ENCODE measurements at regions not wholly inside any gene's neighbourhood (a gene's known extent, or its start where the extent isn't known, plus 50 kb on each side); places are given as distances from the start of the nearest gene placed in this dataset.

GRCh38 chr2:601806-602455, 75.3 kb downstream of the TMEM18 start:
- Mint-ChIP-seq H3K9me3 (peaks cover 0 to 4% (median 0%) of the 10 kb centered on the region in 8 donors), H3K27ac (no peak overlapping the region), H3K4me1 (peaks cover 0 to 1% (median 0%) of the 10 kb centered on the region in 4 donors), H3K4me3 (no peak overlapping the region), H3K36me3 (no peaks in the 10 kb centered on the region), H3K27me3 (peaks cover 0 to 2% of the 10 kb centered on the region in 2 donors)
- Histone ChIP-seq H3K27ac (ENCODE audit: low read depth, low read length) (no peak overlapping the region), H3K27me3 (ENCODE audit: insufficient read depth, low read length) (no peaks in the 10 kb centered on the region), H3K9me3 (ENCODE audit: control insufficient read depth in 1 of 2, low read length in 2 of 2) (no peaks in the 10 kb centered on the region), H3K4me3 (ENCODE audit: low read length in 2 of 2) (no peak overlapping the region), H3K4me1 (ENCODE audit: insufficient read depth, low read length) (no peaks in the 10 kb centered on the region), H3K36me3 (ENCODE audit: insufficient read depth, low read length) (no peaks in the 10 kb centered on the region)
- DNase-seq, result no peak
- intact Hi-C loops (cut with micrococcal nuclease), result no loop called here
- POLR2A ChIA-PET (ENCODE audit: partially characterized antibody), result no interaction called here
- CTCF ChIA-PET (ENCODE audit: partially characterized antibody), result no interaction called here

- DNase-seq, result no peak
- Mint-ChIP-seq H3K27ac (no peak overlapping the region), H3K4me3 (no peak overlapping the region), H3K27me3 (peaks cover 0 to 2% of the 10 kb centered on the region in 2 donors), H3K4me1 (peaks cover 0 to 1% (median 0%) of the 10 kb centered on the region in 4 donors), H3K36me3 (no peaks in the 10 kb centered on the region), H3K9me3 (peaks cover 0 to 4% (median 0%) of the 10 kb centered on the region in 8 donors)
- no peak overlapping the region for H3K4me3 ChIP-seq (ENCODE audit: low read length in 2 of 2)
- intact Hi-C loops (cut with micrococcal nuclease), result no loop called here
- no peaks in the 10 kb centered on the region for H3K36me3 ChIP-seq (ENCODE audit: insufficient read depth, low read length)
- CTCF ChIA-PET (ENCODE audit: partially characterized antibody), result no interaction called here
- no peaks in the 10 kb centered on the region for H3K27me3 ChIP-seq (ENCODE audit: insufficient read depth, low read length)
- H3K27ac ChIP-seq (ENCODE audit: low read depth, low read length), result no peak overlapping the region
- POLR2A ChIA-PET (ENCODE audit: partially characterized antibody), result no interaction called here
- H3K4me1 ChIP-seq (ENCODE audit: insufficient read depth, low read length), result no peaks in the 10 kb centered on the region
- H3K9me3 ChIP-seq (ENCODE audit: control insufficient read depth in 1 of 2, low read length in 2 of 2), result no peaks in the 10 kb centered on the region
These were observed 75.9 kb downstream of the TMEM18 start for GRCh38 chr2:601387-601698.

- no peaks in the 10 kb centered on the region for H3K4me1 ChIP-seq (ENCODE audit: insufficient read depth, low read length)
- H3K36me3 ChIP-seq (ENCODE audit: insufficient read depth, low read length), result no peaks in the 10 kb centered on the region
- CTCF ChIA-PET (ENCODE audit: partially characterized antibody), result no interaction called here
- intact Hi-C loops (cut with micrococcal nuclease), result no loop called here
- H3K4me1 Mint-ChIP-seq, result peaks cover 0 to 1% (median 0%) of the 10 kb centered on the region in 4 donors
- H3K27me3 Mint-ChIP-seq, result peaks cover 0 to 2% of the 10 kb centered on the region in 2 donors
- no peak overlapping the region for H3K4me3 ChIP-seq (ENCODE audit: low read length in 2 of 2)
- H3K9me3 Mint-ChIP-seq, result peaks cover 0 to 4% (median 0%) of the 10 kb centered on the region in 8 donors
- no peak overlapping the region for H3K4me3 Mint-ChIP-seq
- no peaks in the 10 kb centered on the region for H3K9me3 ChIP-seq (ENCODE audit: control insufficient read depth in 1 of 2, low read length in 2 of 2)
- POLR2A ChIA-PET (ENCODE audit: partially characterized antibody), result no interaction called here
- DNase-seq, result no peak
- H3K27ac Mint-ChIP-seq, result no peak overlapping the region
- H3K27me3 ChIP-seq (ENCODE audit: insufficient read depth, low read length), result no peaks in the 10 kb centered on the region
- no peak overlapping the region for H3K27ac ChIP-seq (ENCODE audit: low read depth, low read length)
- H3K36me3 Mint-ChIP-seq, result no peaks in the 10 kb centered on the region
These were observed 76.4 kb downstream of the TMEM18 start for GRCh38 chr2:600542-601386.

GRCh38 chr2:599601-600000, 77.6 kb downstream of the TMEM18 start:
- H3K4me1 ChIP-seq (ENCODE audit: insufficient read depth, low read length), result no peaks in the 10 kb centered on the region
- H3K27ac ChIP-seq (ENCODE audit: low read depth, low read length), result no peak overlapping the region
- H3K4me1 Mint-ChIP-seq, result peaks cover 0 to 1% (median 0%) of the 10 kb centered on the region in 4 donors
- intact Hi-C loops (cut with micrococcal nuclease), result no loop called here
- H3K27me3 Mint-ChIP-seq, result peaks cover 0 to 2% of the 10 kb centered on the region in 2 donors
- no peak overlapping the region for H3K27ac Mint-ChIP-seq
- ChIA-PET CTCF (ENCODE audit: partially characterized antibody) (no interaction called here), POLR2A (ENCODE audit: partially characterized antibody) (no interaction called here)
- no peaks in the 10 kb centered on the region for H3K36me3 Mint-ChIP-seq
- H3K9me3 Mint-ChIP-seq, result peaks cover 0 to 4% (median 0%) of the 10 kb centered on the region in 8 donors
- H3K36me3 ChIP-seq (ENCODE audit: insufficient read depth, low read length), result no peaks in the 10 kb centered on the region
- no peaks in the 10 kb centered on the region for H3K27me3 ChIP-seq (ENCODE audit: insufficient read depth, low read length)
- no peaks in the 10 kb centered on the region for H3K9me3 ChIP-seq (ENCODE audit: control insufficient read depth in 1 of 2, low read length in 2 of 2)
- DNase-seq, result no peak
- H3K4me3 Mint-ChIP-seq, result peak overlapping the region in 1 of 8 donors; percentile 25
- H3K4me3 ChIP-seq (ENCODE audit: low read length in 2 of 2), result no peak overlapping the region

- Histone ChIP-seq H3K4me3 (ENCODE audit: low read length in 2 of 2) (no peak overlapping the region), H3K27me3 (ENCODE audit: insufficient read depth, low read length) (no peaks in the 10 kb centered on the region), H3K36me3 (ENCODE audit: insufficient read depth, low read length) (no peaks in the 10 kb centered on the region), H3K4me1 (ENCODE audit: insufficient read depth, low read length) (no peaks in the 10 kb centered on the region), H3K9me3 (ENCODE audit: control insufficient read depth in 1 of 2, low read length in 2 of 2) (no peaks in the 10 kb centered on the region), H3K27ac (ENCODE audit: low read depth, low read length) (no peak overlapping the region)
- Mint-ChIP-seq H3K4me1 (peaks cover 0 to 1% (median 0%) of the 10 kb centered on the region in 4 donors), H3K4me3 (no peak overlapping the region), H3K36me3 (no peaks in the 10 kb centered on the region), H3K27ac (no peak overlapping the region), H3K27me3 (peaks cover 0 to 2% of the 10 kb centered on the region in 2 donors), H3K9me3 (no peaks in the 10 kb centered on the region)
- POLR2A ChIA-PET (ENCODE audit: partially characterized antibody), result no interaction called here
- CTCF ChIA-PET (ENCODE audit: partially characterized antibody), result no interaction called here
- intact Hi-C loops (cut with micrococcal nuclease), result no loop called here
- no peak for DNase-seq
These were observed 79.0 kb downstream of the TMEM18 start for GRCh38 chr2:598058-598802.

- Mint-ChIP-seq H3K4me1 (peaks cover 0 to 1% (median 0%) of the 10 kb centered on the region in 4 donors), H3K27ac (no peak overlapping the region), H3K9me3 (no peaks in the 10 kb centered on the region), H3K36me3 (no peaks in the 10 kb centered on the region), H3K27me3 (peaks cover 0 to 7% of the 10 kb centered on the region in 2 donors), H3K4me3 (no peak overlapping the region)
- intact Hi-C loops (cut with micrococcal nuclease), result no loop called here
- no peaks in the 10 kb centered on the region for H3K4me1 ChIP-seq (ENCODE audit: insufficient read depth, low read length)
- no peaks in the 10 kb centered on the region for H3K9me3 ChIP-seq (ENCODE audit: control insufficient read depth in 1 of 2, low read length in 2 of 2)
- H3K36me3 ChIP-seq (ENCODE audit: insufficient read depth, low read length), result no peaks in the 10 kb centered on the region
- no peak overlapping the region for H3K27ac ChIP-seq (ENCODE audit: low read depth, low read length)
- CTCF ChIA-PET (ENCODE audit: partially characterized antibody), result no interaction called here
- H3K27me3 ChIP-seq (ENCODE audit: insufficient read depth, low read length), result no peaks in the 10 kb centered on the region
- no peak for DNase-seq
- POLR2A ChIA-PET (ENCODE audit: partially characterized antibody), result no interaction called here
- no peak overlapping the region for H3K4me3 ChIP-seq (ENCODE audit: low read length in 2 of 2)
These were observed 81.2 kb downstream of the TMEM18 start for GRCh38 chr2:595831-596592.

Data from CD4-positive, alpha-beta memory T cell (primary cell).